Aorta (tissue), 5 donors: ENCODE measurements at regions not wholly inside any gene's neighbourhood (a gene's known extent, or its start where the extent isn't known, plus 50 kb on each side); places are given as distances from the start of the nearest gene placed in this dataset.
"Not testable (repeated sequence)": the region's sequence is repeated elsewhere in the genome, so short reads cannot be mapped to it uniquely, and the experiment has no call there.

Source experiments
- ATAC-seq: fragments of 200-7000 bp; cut with Tn5 transposase; one replicate; pipeline ENCODE4 v1.9.1; 2022; ENCODE audit warnings: moderate library complexity; ENCODE audit not compliant: low FRiP score
- DNase-seq, 2 donors: peaks; one replicate each; pipeline ENCODE4 v3.0.0-alpha.2; 2020
- H3K27ac ChIP-seq, 2 donors: one replicate each; pipeline ENCODE4 v1.5.1; 2013; ENCODE audit warnings: low read length in 2 of 2, mild to moderate bottlenecking in 2 of 2, moderate library complexity in 2 of 2, control low read depth in 1 of 2, inconsistent platforms in 1 of 2, low read depth in 1 of 2
- H3K27me3 ChIP-seq, 2 donors: one replicate each; pipeline ENCODE4 v1.6.1; 2013; ENCODE audit warnings: control low read depth in 1 of 2, low read length in 1 of 2, mild to moderate bottlenecking in 1 of 2, moderate library complexity in 1 of 2; ENCODE audit not compliant: insufficient read depth in 2 of 2, control insufficient read depth in 1 of 2
- H3K36me3 ChIP-seq, 2 donors: one replicate each; pipeline ENCODE4 v1.6.1; 2013; ENCODE audit warnings: control low read depth in 1 of 2, low read length in 1 of 2, mild to moderate bottlenecking in 1 of 2; ENCODE audit not compliant: insufficient read depth in 2 of 2, control insufficient read depth in 1 of 2
- H3K4me1 ChIP-seq, 2 donors: one replicate each; pipeline ENCODE4 v1.6.1; 2013; ENCODE audit warnings: low read length in 2 of 2, control low read depth in 1 of 2, mild to moderate bottlenecking in 1 of 2, moderate library complexity in 1 of 2; ENCODE audit not compliant: insufficient read depth in 2 of 2, control insufficient read depth in 1 of 2
- H3K4me3 ChIP-seq, 2 donors: one replicate each; pipeline ENCODE4 v1.5.1; 2013; ENCODE audit warnings: low read length in 2 of 2, control low read depth in 1 of 2, mild to moderate bottlenecking in 1 of 2
- H3K9me3 ChIP-seq: one replicate; pipeline ENCODE4 v1.6.1; 2013; ENCODE audit warnings: mild to moderate bottlenecking, low read length; ENCODE audit not compliant: control insufficient read depth
- WGBS, 2 donors: extraction: QIAGEN DNeasy Blood & Tissue Kit; methylation state at CpG; one replicate each; pipeline ENCODE4 v1.1.7; 2013; 5-methylcytosine and 5-hydroxymethylcytosine counted together
- intact Hi-C, 2 donors: fragments of 100-400 bp; cut with DNase I; formaldehyde crosslinking; loops; one replicate each; pipeline versions ENCODE4 v1.14.2 to v1.15.0; 2022
- donor health status: healthy with polysubstance abuse.
- donor health status: Bipolar disorder and iron deficiency.
- donor health status: DM: no; HTN: no; CAD: no.
- donor health status: DM: no; HTN: no; CAD: no.
- donor health status: DM: yes; HTN: yes; CAD: no.

- H3K36me3 ChIP-seq: no peaks in the 10 kb centered on the region
- H3K27me3 ChIP-seq: no peaks in the 10 kb centered on the region
- intact Hi-C loops: no loop called here
- DNase-seq (peak in 1 of 2 donors; percentile 62), ATAC-seq (peak; percentile 51)
- no peak overlapping the region for H3K4me3 ChIP-seq
- no peak overlapping the region for H3K27ac ChIP-seq
- 81 to 84% methylated on average over 7 of the region's 7 CpGs for WGBS, 2 donors
- no peaks in the 10 kb centered on the region for H3K4me1 ChIP-seq
- H3K9me3 ChIP-seq: no peaks in the 10 kb centered on the region
These were observed 181.5 kb upstream of the E2F8 start for GRCh38 chr11:19422276-19422675.

DNA sequence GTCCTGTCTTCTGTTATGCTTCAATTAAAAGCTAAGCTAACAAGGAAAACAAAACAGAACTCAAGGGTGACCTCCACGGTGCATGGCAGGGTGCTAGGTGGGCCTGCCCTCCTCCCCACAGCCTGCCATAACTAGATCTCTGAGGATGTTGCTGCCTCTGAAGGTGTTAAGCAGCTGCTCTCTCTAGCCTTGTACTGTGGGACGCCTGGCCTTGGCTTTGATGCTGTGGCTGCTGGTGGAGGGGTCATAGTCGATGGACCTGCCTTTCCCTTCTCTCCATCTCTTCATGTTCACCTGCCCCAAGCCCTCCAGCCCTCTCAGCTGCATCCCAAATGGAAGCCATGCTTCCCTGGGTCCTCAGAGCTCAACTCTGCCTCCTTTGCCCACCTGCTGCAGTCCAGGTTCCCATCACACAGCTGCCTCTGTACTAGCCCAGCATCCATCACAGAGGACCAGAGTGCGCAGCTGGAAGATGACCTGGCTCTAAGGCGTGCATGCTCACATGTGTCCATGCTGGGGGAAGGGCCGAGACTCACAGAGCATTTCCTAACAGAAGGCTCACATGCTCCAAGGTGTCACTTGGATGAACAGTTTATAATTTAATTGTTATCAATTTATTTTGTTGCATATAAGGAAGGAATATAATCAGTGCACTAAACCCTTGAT, 180.3 kb upstream of the E2F8 start:
- DNase-seq (no peak), ATAC-seq (no peak)
- no peaks in the 10 kb centered on the region for H3K4me1 ChIP-seq
- no peak overlapping the region for H3K27ac ChIP-seq
- H3K4me3 ChIP-seq: no peak overlapping the region
- no peaks in the 10 kb centered on the region for H3K36me3 ChIP-seq
- H3K9me3 ChIP-seq: no peaks in the 10 kb centered on the region
- H3K27me3 ChIP-seq: no peaks in the 10 kb centered on the region
- WGBS, 2 donors: 85 to 86% methylated on average over 6 of the region's 6 CpGs
- intact Hi-C loops: no loop called here

- Histone ChIP-seq H3K4me1 (no peaks in the 10 kb centered on the region), H3K36me3 (no peaks in the 10 kb centered on the region), H3K27me3 (no peaks in the 10 kb centered on the region), H3K9me3 (no peaks in the 10 kb centered on the region), H3K27ac (no peak overlapping the region), H3K4me3 (no peak overlapping the region)
- ATAC-seq (no peak), DNase-seq (no peak)
- intact Hi-C loops: no loop called here
- WGBS, 2 donors: 57% methylated on average over 7 of the region's 7 CpGs
These were observed 179.1 kb upstream of the E2F8 start for GRCh38 chr11:19419808-19420207.

DNA sequence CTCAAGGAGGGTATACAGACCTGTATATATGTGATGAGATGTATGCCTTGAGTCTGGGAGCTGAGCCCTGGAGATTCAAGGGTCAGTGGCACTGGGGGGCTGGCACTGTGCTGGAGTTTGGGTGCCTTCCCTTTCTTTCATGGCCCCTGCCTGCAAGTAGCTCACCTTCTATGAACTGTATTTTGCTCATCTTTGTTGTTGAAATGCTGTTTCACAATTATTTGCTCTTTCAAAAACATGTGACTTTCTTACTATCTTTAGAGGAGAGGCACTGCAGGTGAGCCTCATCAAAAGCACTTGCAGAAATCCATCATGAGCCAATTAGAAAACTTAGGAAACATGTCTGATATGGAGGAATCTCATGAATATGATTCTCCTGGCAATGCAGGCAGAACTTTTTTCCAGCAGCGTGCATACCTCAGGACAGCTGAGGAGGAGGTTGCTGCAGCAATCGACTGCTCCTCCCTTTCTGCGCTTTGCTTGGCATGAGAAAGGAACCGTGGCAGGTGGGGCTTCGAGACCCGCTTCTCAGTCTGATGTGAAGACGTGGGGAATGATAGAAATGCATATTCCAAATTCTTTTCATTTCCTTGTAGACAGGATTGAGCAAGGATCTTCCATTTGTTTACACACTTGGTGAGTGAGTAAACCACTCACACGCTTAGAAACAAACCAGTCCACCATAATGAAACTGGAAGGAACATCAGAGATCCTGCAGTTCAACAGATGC, 178.4 kb upstream of the E2F8 start:
- H3K27ac ChIP-seq: no peak overlapping the region
- WGBS, 2 donors: 41% methylated on average over 8 of the region's 8 CpGs

DNA sequence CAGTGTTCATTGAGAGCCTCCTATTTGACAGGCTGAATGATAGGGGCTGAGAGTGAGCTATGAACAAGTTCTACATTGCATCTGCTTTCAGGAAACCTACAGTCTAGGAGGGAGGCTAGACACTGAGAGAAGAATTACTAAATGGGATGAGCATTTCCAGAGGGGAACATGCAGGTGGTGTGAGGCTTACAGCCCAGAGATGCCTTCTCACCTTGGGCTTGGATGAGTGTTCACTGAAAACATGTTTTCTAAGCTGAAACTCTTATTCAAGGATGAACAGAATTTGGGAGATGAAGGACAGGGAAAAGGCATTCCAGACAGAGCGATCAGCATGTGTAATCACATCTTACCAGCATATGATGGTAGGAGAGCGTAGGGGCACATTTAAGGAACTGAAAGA, 177.5 kb upstream of the E2F8 start:
- no peaks in the 10 kb centered on the region for H3K36me3 ChIP-seq
- H3K4me1 ChIP-seq: no peaks in the 10 kb centered on the region
- ATAC-seq (no peak), DNase-seq (no peak)
- 96 to 97% methylated on average over 2 of the region's 2 CpGs for WGBS, 2 donors
- no peak overlapping the region for H3K27ac ChIP-seq
- no peaks in the 10 kb centered on the region for H3K27me3 ChIP-seq
- no peaks in the 10 kb centered on the region for H3K9me3 ChIP-seq
- intact Hi-C loops: no loop called here
- no peak overlapping the region for H3K4me3 ChIP-seq

More for the DNA sequence above, 178.4 kb upstream of the E2F8 start:
- no peaks in the 10 kb centered on the region for H3K4me1 ChIP-seq
- H3K27me3 ChIP-seq: no peaks in the 10 kb centered on the region
- intact Hi-C loops: no loop called here
- DNase-seq (no peak), ATAC-seq (no peak)
- no peak overlapping the region for H3K4me3 ChIP-seq
- H3K36me3 ChIP-seq: no peaks in the 10 kb centered on the region
- H3K9me3 ChIP-seq: no peaks in the 10 kb centered on the region

DNA sequence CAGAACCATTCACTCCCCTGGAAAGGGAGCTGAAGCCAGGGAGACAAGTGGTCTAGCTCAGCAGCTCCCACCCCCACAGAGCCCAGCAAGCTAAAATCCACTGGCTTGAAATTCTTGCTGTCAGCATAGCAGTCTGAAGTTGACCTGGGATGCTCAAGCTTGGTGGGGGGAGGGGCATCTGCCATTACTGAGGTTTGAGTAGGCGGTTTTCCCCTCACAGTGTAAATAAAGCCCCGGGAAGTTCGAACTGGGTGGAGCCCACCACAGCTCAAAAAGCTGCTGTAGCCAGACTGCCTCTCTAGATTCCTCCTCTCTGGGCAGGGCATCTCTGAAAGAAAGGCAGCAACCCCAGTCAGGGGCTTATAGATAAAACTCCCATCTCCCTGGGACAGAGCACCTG, 171.3 kb upstream of the E2F8 start:
- H3K36me3 ChIP-seq, H3K27ac ChIP-seq, ATAC-seq, H3K4me3 ChIP-seq, H3K27me3 ChIP-seq, H3K9me3 ChIP-seq, H3K4me1 ChIP-seq, DNase-seq, intact Hi-C loops: not testable (repeated sequence)
- WGBS, 2 donors: 15 to 29% methylated on average over 3 of the region's 3 CpGs

DNA sequence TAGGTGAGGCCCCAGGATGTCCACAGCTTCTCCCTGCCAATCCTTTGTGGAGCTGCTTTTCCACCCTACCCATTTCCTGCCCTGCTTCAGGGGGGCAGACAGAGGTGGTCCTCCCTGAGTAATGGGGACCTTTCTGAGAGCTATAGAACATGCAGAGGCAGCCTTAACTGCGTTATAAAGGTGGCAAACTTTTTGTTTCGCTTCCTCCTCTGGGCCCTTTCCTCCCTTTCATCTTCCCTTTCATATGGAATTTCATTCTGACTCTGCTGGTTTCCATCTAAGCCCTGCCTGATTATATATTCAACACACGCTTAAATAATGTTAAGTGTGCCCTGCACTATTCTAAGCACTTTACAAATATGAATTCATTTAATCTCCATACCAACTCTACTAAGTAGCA, 169.3 kb upstream of the E2F8 start:
- DNase-seq (no peak), ATAC-seq (no peak)
- peaks cover 0 to 2% of the 10 kb centered on the region in 2 donors for H3K27me3 ChIP-seq
- H3K4me1 ChIP-seq: no peaks in the 10 kb centered on the region
- H3K4me3 ChIP-seq: no peak overlapping the region
- intact Hi-C loops: no loop called here
- no peaks in the 10 kb centered on the region for H3K36me3 ChIP-seq
- no peak overlapping the region for H3K27ac ChIP-seq
- 95 to 96% methylated on average over 3 of the region's 3 CpGs for WGBS, 2 donors
- no peaks in the 10 kb centered on the region for H3K9me3 ChIP-seq

GRCh38 chr11:19409307-19409706, 168.6 kb upstream of the E2F8 start:
- H3K9me3 ChIP-seq: no peaks in the 10 kb centered on the region
- intact Hi-C loops: no loop called here
- no peak overlapping the region for H3K4me3 ChIP-seq
- ATAC-seq: no peak
- H3K4me1 ChIP-seq: no peaks in the 10 kb centered on the region
- no peaks in the 10 kb centered on the region for H3K36me3 ChIP-seq
- no peak for DNase-seq
- H3K27ac ChIP-seq: no peak overlapping the region
- 61 to 73% methylated on average over 3 of the region's 3 CpGs for WGBS, 2 donors
- H3K27me3 ChIP-seq: peaks cover 0 to 2% of the 10 kb centered on the region in 2 donors

- DNase-seq: no peak
- no peak overlapping the region for H3K27ac ChIP-seq
- ATAC-seq: no peak
- peaks cover 0 to 2% of the 10 kb centered on the region in 2 donors for H3K27me3 ChIP-seq
- intact Hi-C loops: no loop called here
- no peak overlapping the region for H3K4me3 ChIP-seq
- WGBS, 2 donors: 74 to 84% methylated on average over 17 of the region's 17 CpGs
- no peaks in the 10 kb centered on the region for H3K4me1 ChIP-seq
- no peaks in the 10 kb centered on the region for H3K36me3 ChIP-seq
- no peaks in the 10 kb centered on the region for H3K9me3 ChIP-seq
These were observed 167.0 kb upstream of the E2F8 start for GRCh38 chr11:19407677-19408270.
